RPMI8226 (cell line): ENCODE measurements at regions not wholly inside any gene's neighbourhood (a gene's known extent, or its start where the extent isn't known, plus 50 kb on each side); places are given as distances from the start of the nearest gene placed in this dataset.
"Not testable (repeated sequence)": the region's sequence is repeated elsewhere in the genome, so short reads cannot be mapped to it uniquely, and the experiment has no call there.

Source experiments
- DNase-seq: peaks from one replicate; pipeline ENCODE4 v3.0.0-alpha.2; 2015

DNA sequence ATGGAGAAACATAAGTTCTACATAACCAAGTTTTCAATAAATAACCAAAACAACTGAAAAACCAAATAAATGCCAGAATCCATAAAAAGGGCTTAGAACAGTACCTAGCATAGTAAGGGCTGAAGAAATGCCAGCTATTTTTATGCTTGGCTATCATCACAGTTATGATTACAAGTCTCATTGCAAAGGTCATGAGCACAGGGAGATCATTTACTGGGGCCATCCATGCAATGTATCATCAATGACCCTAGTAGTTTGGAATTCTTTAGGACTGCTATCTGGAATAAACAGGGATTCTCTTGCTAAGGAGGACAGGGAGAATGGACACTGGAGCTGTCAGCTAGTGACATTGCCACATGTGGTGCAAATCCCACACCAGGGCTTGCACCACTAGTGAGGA, 92.5 kb upstream of the NAP1L1 start:
- no peak for DNase-seq

DNA sequence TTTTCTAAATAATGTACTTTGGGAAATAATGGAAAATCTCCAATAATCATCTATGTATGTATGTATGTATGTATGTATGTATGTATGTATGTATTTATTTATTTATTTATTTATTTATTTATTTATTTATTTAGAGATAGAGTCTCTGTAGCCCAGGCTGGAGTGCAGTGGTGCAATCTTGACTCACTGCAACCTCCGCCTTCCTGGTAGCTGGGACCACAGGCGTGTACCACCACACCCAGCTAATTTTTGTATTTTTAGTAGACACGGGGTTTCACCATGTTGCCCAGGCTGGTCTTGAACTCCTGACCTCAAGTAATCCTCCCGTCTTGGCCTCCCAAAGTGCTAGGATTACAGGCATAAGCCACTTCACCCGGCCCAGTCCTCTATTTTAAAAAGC, 91.5 kb upstream of the NAP1L1 start:
- not testable (repeated sequence) for DNase-seq

DNA sequence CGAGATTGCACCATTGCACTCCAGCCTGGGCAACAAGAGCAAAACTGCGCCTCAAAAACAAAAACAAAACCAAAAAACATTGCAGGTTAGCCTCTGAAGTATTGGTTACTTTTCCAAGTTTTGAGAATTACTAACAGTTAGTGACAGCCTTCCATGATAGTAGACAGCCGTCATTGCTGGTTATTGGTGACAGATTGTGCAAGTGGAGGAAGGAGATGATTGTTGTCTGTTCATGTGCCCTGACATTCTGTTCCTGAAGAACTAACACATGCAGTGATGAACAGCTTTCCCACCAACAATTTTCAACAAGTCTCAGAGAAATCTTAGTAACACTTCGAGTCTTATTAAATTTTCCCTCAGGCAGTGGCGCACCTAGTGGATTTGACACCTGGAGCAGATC, 89.3 kb upstream of the NAP1L1 start:
- no peak for DNase-seq

DNA sequence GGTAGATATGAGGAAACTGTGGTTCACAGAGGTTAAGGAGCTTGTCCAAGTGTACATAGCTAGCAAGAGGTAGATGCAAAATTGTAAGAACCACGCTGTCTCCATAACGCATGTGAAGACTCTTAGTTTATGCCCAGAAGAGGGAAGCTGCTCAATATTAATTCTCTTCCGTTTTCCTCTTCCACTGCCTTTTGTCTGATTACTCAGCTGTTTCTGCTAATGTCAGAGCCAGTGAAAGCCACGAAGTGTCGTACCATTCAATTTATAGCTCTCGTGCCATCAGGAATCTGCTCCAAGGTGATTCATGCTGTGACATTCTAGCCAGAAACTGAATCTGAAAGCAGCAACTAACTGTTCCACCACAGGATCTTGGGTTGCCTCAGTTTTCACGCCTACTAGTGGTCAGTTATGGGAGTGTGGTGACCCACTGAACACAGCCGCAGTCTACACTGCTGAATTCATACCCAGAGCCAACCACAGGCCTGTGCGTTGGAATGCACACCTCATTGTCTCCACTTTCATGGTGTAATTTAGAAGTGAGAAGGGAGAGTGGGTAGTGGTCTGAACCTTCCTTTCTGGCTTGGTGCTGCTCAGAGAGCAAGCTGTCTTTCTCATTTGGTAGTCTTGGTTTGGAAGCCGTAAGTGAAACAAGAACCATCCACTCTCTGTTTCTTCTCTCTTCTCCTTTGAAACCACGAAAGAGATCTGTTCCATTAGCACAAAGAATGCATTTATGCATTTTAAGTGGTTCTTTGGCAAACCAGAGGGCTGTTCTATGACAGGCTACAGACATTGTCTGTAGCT, 74.2 kb upstream of the NAP1L1 start:
- peak; percentile 86 for DNase-seq

DNA sequence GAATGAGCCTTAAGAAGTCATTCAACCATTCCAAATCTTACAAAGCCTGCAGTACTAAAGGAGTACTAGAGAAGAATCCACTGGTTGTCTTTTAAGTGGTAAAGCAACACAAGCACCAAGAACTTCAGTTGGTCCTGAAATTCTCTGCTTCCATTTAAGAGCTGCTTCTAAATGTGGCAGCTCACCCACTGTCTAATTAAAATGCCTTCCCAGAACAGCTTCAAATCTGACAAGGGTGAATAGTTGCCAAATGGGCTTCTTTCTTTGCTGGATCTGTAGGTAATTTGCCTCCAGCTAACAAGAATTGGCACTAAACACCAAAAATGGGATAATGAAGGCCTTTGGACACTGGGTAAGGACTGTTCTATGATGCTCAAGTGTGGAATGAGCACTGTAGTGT, 72.2 kb upstream of the NAP1L1 start:
- no peak for DNase-seq

DNA sequence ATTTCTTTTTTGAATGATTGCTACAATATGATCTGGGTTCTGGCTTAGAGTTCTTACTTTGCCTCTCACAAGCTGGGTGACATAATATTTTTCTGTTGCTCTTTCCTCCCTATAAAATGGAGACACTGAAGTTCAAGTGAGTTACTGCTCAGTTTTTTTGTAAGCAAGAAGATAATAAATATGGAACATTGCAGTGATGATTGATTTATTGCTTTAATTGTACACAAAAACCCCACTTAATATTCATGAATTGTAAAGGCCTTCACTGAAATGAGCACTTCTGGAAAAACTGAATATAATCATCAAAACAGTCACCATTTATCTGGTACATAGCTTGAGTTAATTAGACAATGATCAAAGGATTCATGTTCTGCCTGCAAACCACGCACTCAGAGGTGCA, 71.8 kb upstream of the NAP1L1 start:
- no peak for DNase-seq

DNA sequence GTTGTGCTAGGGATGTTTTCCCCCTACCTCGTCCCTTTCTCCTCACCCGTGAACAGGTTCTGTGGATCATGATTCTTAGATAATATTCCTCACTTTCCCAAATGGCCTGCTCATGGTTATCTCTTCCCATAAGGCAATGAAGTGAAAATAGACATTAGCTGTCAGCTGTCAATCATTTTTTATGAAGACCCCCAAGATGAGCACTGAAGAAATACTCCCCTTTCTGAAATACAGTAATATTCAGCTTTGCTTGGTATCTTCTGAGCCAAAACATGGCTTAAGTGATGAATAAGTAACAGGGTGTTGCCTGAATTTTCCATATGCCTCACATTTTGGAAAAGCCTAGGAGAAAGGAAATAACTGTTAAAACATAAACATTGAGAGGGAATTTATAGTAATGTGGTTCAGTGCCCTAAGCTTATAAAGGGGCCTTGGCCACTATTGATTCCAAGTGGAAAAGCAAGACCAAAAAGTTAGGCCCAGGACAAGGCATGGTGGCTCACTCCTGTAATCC, 70.7 kb upstream of the NAP1L1 start:
- DNase-seq = no peak

DNA sequence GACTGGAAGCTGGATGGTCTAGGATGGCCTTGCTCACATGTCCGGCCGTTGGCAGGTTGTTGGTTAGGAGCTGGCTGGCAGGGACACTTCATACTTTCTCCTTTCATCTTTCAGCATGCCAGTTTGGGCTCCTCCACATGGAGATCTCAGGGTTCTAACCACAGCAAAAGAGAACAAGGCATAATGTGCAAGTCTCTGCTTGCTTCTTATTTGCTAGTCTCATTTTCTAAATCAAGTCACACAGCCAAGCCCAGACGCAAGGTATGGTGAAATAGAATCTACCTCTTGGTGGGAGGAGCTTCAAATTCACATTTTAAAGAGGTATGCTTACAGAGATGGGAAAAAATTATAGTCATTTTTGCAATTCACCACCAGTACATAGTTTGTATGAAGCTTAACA, 69.1 kb upstream of the NAP1L1 start:
- DNase-seq = no peak

DNA sequence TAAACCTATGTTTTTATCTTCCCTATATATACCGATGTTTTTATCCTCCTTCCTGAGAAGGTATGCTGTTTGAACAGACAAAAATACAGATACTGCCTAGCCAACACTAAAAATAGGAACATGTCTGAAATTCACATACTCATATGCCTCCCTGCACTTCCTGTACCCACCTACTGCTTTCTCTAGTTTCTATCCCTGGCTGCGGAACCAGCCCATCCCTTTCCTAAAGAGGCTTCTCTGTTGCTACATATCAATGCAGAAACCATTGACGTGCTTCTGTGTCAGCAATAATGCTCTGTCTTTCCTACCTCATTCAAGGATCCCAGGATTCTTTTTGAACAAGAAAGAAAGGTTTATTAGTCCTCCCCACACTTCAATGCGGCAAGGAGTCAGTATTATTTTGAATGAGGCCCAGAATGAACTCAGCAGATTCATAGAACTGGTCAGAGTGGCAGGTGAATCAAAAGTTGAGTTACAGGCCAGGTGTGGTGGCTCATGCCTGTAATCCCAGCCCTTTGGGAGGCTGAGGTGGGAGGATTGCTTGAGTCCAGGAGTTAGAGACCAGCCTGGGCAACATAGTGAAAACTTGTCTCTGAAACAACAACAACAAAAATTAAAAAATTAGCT, 67.8 kb upstream of the NAP1L1 start:
- DNase-seq = peak; percentile 74

DNA sequence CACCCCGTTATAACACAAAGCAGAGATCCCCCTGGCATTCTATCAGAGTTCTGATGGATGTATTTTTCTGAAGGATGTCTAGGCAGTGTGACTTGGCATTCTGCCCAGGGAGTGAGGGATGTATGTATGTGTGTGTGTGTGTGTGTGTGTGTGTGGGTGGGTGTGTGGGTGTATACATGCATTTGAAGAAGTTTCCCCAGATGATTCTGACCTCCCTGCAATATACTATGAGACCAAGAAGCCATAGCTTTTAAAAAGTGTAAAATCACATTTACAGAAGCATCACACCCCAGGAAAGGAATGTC, 59.7 kb upstream of the NAP1L1 start:
- DNase-seq = peak; percentile 92

DNA sequence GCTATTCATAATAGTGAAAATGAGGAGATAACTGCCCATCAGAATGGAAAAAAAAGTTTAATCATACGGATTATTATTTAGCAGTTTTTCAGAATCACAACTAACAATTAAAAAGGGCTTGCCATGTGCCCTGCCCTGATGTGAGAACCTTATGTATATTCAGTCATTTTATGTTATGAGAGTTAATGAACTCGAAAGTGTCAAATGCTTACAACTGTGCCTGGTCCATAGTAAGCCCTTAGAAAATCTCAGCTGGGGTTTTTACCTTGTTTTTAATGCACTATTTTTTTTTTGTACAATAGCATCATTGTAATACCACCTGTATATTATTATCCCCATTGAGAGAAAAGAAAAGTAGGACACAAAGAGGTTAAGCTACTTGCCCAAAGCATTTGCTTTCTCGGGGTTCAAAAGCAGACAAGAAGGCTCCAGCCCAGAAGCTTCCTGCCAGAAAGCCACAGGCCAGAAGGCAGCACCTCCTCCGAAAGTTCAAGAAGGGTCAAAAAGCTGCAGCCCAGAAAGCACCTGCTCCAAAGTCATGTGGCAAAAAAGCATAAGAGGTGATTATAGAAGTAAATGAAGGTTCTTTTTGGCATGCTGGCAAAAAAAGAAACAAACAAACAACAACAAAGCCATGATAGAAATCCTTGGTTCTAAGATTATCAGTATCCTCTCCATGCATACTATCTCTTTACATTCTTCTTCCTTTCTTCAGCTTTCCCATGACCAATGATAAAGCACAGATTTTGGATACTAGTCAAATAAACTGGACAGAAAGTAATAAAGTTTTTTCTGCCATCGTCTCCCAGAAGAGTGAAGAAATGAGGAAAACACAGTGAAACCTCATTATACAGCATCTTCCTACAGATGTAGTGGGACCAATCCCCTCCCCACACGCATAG, 59.1 kb upstream of the NAP1L1 start:
- DNase-seq = peak; percentile 92

DNA sequence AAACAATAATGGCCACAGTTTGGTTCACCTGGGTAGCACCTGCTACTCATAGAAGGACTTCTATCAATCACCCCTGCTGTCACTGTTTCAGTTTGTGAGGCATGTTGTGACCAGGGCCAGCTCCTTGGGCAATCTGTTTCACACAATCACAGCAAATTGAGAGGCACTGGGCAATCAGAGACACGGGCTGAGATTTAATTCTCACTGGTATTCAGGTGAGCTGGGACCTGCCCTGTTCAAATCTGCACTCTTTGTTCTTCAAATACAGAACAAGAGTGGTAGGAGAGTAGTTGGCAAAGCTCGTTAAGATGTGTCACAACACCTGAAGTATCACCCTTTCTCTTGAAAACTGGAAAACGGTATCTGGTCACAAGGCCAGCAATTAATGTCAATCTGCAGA, 57.8 kb upstream of the NAP1L1 start:
- no peak for DNase-seq

DNA sequence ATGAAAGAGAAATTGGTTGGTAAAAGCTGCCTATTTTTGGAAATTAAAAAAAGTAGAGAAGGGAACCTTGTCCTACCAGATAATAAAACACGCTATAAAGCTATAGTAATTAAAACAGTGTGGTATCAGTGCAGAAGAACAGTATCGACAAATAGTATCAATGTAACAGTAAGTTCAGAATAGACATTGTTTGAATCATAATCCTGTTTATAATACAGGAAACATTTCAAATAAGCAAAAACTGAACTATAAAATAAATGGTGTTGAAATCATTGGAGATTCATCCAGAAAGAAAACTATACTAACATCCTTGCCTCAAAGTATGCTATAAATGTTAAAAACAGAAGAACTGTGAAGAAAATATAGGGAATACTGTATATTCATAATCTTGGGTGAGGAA, 54.2 kb upstream of the NAP1L1 start:
- no peak for DNase-seq

DNA sequence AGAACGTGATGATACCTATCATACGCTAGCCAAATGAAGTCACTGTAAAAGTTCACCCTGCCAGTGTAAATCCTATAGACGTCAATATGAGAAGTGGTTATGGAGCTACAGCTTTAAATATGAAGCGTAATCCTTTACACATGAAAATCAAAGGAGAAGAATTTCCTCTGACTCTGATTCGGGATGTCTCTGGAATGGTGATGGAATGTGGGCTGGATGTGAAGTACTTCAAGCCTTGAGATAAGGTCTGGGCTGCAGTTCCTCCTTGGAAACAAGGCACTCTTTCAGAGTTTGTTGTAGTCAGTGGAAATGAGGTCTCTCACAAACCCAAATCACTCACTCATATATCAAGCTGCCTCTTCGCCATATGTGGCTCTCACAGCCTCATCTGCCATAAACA, 53.1 kb upstream of the NAP1L1 start:
- DNase-seq = no peak

DNA sequence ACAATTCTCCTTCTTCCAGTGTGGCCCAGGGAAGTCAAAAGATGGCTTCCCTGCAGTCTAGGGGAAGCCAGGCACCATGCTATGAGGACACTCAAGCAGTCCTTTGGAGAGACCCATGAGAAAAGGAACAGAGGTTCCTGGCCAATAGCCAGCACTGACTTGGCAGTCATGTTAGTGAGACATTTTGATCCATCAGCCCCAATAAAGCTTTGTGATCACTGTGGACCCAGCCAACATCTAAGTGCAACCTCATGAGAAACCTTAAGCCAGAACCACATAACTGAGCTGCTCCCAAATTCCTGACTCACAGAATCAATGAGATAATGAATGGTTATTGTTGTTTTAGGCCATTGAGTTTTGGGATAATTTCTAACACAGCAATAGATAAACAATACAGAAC, 51.0 kb upstream of the NAP1L1 start:
- no peak for DNase-seq
